WTC11 (cell line): ENCODE measurements at regions not wholly inside any gene's neighbourhood (a gene's known extent, or its start where the extent isn't known, plus 50 kb on each side); places are given as distances from the start of the nearest gene placed in this dataset.

Experiments used
- CTCF ChIP-seq: fragments of 200-600 bp; IDR thresholded peaks from 2 replicates; pipeline ENCODE4 v1.8.0; 2022; ENCODE audit warnings: antibody characterized with exemption
- HMGA2 ChIP-seq: fragments of 250-450 bp; sonication (Bioruptor Pico); IDR thresholded peaks from 2 replicates; pipeline ENCODE4 v1.4.0; 2021; ENCODE audit warnings: mild to moderate bottlenecking, moderate library complexity
- NFE2L1 ChIP-seq: sonication (generic); formaldehyde crosslinking; IDR thresholded peaks from 2 replicates; pipeline ENCODE4 v1.8.1; 2023; ENCODE audit warnings: missing genetic modification reagents
- NR2C2 ChIP-seq: sonication (generic); formaldehyde crosslinking; IDR thresholded peaks from 2 replicates; pipeline ENCODE4 v1.8.0; 2022; ENCODE audit warnings: mild to moderate bottlenecking, missing genetic modification reagents
- RELA ChIP-seq: sonication (generic); formaldehyde crosslinking; IDR thresholded peaks from 2 replicates; pipeline ENCODE4 v1.8.1; 2022; ENCODE audit warnings: missing genetic modification reagents, mild to moderate bottlenecking, borderline replicate concordance
- TEAD4 ChIP-seq: sonication (generic); formaldehyde crosslinking; IDR thresholded peaks from 2 replicates; pipeline ENCODE4 v1.8.0; 2022; ENCODE audit warnings: mild to moderate bottlenecking, missing genetic modification reagents
- ZNF263 ChIP-seq: sonication (generic); formaldehyde crosslinking; IDR thresholded peaks from 2 replicates; pipeline ENCODE4 v1.8.1; 2022; ENCODE audit warnings: low read depth, mild to moderate bottlenecking, moderate library complexity, missing genetic modification reagents

DNA sequence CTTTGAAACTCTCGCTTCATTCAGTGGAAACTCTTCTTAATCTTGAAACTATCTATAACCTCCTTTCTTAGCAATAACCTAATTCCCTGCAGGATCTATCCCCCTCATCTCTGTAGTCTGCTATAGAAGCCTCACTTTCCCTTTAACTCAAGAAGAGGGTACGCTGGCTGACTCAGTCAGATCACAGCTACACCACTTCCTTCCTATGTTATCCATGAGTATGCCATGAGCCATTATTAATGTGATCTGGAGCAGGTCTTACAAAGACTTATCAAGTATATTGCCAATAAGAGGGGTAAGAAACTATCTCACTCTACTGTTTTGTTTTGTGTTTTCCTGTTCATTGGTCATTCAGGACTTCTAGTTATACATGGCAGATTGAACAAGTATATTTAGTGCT, 165.3 kb downstream of the PJA1 start:
- TF ChIP-seq NFE2L1 (CRISPR knock-in tag) (no peak), CTCF (no peak), HMGA2 (no peak), ZNF263 (CRISPR knock-in tag) (no peak), TEAD4 (CRISPR knock-in tag) (no peak), RELA (CRISPR knock-in tag) (no peak), NR2C2 (CRISPR knock-in tag) (no peak)
